Panc1 (cell line): ENCODE measurements at regions not wholly inside any gene's neighbourhood (a gene's known extent, or its start where the extent isn't known, plus 50 kb on each side); places are given as distances from the start of the nearest gene placed in this dataset.
"Not testable (repeated sequence)": the region's sequence is repeated elsewhere in the genome, so short reads cannot be mapped to it uniquely, and the experiment has no call there.

ENCODE experiments used
- ATAC-seq: fragments of 200-7000 bp; cut with Tn5 transposase; 2 replicates; pipeline ENCODE4 v1.9.1; 2020; ENCODE audit warnings: mild to moderate bottlenecking, moderate library complexity
- BruUV-seq: library from RNA; stranded (reverse); fragments of 400-500 nt; replicated peaks from 2 replicates; lab custom pipeline; 2021; lab: Mats Ljungman, UMichigan
- CTCF ChIA-PET: fragments of 300-600 bp; sonication (Branson Sonifier 250); formaldehyde crosslinking; loops from one replicate; lab custom pipeline; 2022; ENCODE audit warnings: antibody characterized with exemption; lab: Charles Lee
- POLR2A ChIA-PET: fragments of 300-600 bp; sonication (Branson Sonifier 250); formaldehyde crosslinking; loops from one replicate; lab custom pipeline; 2022; ENCODE audit warnings: antibody characterized with exemption; lab: Charles Lee
- DNase-seq: peaks from one replicate; pipeline ENCODE4 v3.0.0-alpha.2; 2010; ENCODE audit warnings: low read depth, low spot score
- H3K27ac ChIP-seq: 2 replicates; pipeline ENCODE4 v1.5.1; 2011; ENCODE audit warnings: mild to moderate bottlenecking, low read length, inconsistent platforms
- H3K27me3 ChIP-seq: fragments of 200-500 bp; sonication (Bioruptor generic); 2 replicates; pipeline ENCODE4 v1.6.0; 2014; ENCODE audit warnings: low read length, inconsistent platforms; ENCODE audit not compliant: control insufficient read depth, insufficient read depth
- H3K36me3 ChIP-seq: fragments of 200-500 bp; sonication (Bioruptor generic); 2 replicates; pipeline ENCODE4 v1.5.1; 2014; ENCODE audit warnings: inconsistent platforms, mild to moderate bottlenecking, low read length, moderate library complexity; ENCODE audit not compliant: control insufficient read depth, insufficient read depth
- H3K4me1 ChIP-seq: 2 replicates; pipeline ENCODE4 v1.5.1; 2011; ENCODE audit warnings: inconsistent platforms, mild to moderate bottlenecking, low read length, moderate library complexity; ENCODE audit not compliant: control insufficient read depth, insufficient read depth
- H3K4me3 ChIP-seq, 2 experiments: 2 replicates each; pipeline ENCODE4 v1.5.1; 2011 to 2012; ENCODE audit warnings: low read depth in 2 of 2, low read length in 2 of 2, mild to moderate bottlenecking in 2 of 2, inconsistent platforms in 1 of 2, moderate library complexity in 1 of 2
- H3K9me3 ChIP-seq: fragments of 200-500 bp; sonication (Bioruptor generic); 2 replicates; pipeline ENCODE4 v1.5.1; 2014; ENCODE audit warnings: low read depth, mild to moderate bottlenecking, inconsistent platforms, low read length, moderate library complexity; ENCODE audit not compliant: control insufficient read depth, insufficient read depth
- CTCF ChIP-seq: fragments of 450-650 bp; IDR thresholded peaks from 2 replicates; pipeline ENCODE4 v1.5.1; 2017; ENCODE audit warnings: mild to moderate bottlenecking
- POLR2AphosphoS5 ChIP-seq: IDR thresholded peaks from 2 replicates; pipeline ENCODE4 v1.6.1; 2012; ENCODE audit warnings: mild to moderate bottlenecking, low read depth, low read length, moderate library complexity
- SIN3A ChIP-seq: IDR thresholded peaks from 2 replicates; pipeline ENCODE4 v1.6.1; 2012; ENCODE audit warnings: low read depth, mild to moderate bottlenecking, low read length, moderate library complexity, borderline replicate concordance; ENCODE audit not compliant: insufficient read depth
- TCF7L2 ChIP-seq: IDR thresholded peaks from 2 replicates; pipeline ENCODE4 v1.6.1; 2011; ENCODE audit warnings: mild to moderate bottlenecking, low read depth, low read length, inconsistent platforms
- in situ Hi-C: cut with HindIII; loops from 2 replicates; pipeline ENCODE4 v1.10.0; 2016; ENCODE audit warnings: low sequenced_read_pairs, low pct_unique_long_range_greater_than_20kb
- intact Hi-C: fragments of 100-400 bp; cut with micrococcal nuclease; formaldehyde crosslinking; loops from one replicate; pipeline ENCODE4 v1.10.0; 2022; ENCODE audit not compliant: unreplicated experiment
- TF ChIP-seq, protein P1 (sequence below), 2 experiments: IDR thresholded peaks; 2 replicates each; pipeline ENCODE4 v1.6.1; 2011 to 2012; ENCODE audit warnings: low read depth in 2 of 2, control low read depth in 1 of 2, low read length in 1 of 2, mild to moderate bottlenecking in 1 of 2, moderate library complexity in 1 of 2; ENCODE audit not compliant: insufficient read depth in 1 of 2

DNA sequence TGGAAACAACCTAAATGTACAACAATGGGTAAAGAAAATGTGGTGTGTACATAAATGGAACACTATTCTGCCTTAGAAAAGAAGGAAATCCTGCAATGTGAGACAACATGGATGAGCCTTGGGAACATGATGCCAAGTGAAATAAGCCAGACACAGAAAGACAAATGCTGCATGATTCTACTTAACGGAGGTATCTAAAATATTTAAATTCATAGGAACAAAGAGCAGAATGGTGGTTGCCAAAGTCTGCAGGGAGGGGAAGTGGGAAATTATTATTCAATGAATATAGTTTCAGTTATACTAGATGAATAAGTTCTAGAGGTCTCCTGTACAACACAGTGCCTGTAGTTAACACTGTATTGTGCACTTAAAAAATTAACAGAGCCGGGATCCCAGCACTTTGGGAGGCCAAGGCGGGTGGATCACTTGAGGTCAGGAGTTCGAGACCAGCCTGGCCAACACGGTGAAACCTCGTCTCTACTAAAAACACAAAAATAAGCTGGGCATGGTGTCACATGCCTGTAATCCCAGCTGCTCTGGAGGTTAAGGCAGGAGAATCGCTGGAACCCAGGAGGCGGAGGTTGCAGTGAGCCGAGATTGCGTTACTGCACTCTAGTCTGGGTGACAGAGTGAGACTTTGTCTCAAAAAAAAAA is 71.4 kb upstream of the SNX9 start:
- ChIA-PET POLR2A (no interaction called here), CTCF (no interaction called here)
- BruUV-seq, result no TSS peak
- Histone ChIP-seq H3K9me3 (no peaks in the 10 kb centered on the region; the same call in 1 of the 2 replicates), H3K27me3 (no peaks in the 10 kb centered on the region), H3K36me3 (no peaks in the 10 kb centered on the region), H3K4me3 (no peak overlapping the region), H3K27ac (no peak overlapping the region), H3K4me1 (peaks cover 10% of the 10 kb centered on the region)
- TF ChIP-seq TCF7L2, result no peak
- TF ChIP-seq, protein P1, sequence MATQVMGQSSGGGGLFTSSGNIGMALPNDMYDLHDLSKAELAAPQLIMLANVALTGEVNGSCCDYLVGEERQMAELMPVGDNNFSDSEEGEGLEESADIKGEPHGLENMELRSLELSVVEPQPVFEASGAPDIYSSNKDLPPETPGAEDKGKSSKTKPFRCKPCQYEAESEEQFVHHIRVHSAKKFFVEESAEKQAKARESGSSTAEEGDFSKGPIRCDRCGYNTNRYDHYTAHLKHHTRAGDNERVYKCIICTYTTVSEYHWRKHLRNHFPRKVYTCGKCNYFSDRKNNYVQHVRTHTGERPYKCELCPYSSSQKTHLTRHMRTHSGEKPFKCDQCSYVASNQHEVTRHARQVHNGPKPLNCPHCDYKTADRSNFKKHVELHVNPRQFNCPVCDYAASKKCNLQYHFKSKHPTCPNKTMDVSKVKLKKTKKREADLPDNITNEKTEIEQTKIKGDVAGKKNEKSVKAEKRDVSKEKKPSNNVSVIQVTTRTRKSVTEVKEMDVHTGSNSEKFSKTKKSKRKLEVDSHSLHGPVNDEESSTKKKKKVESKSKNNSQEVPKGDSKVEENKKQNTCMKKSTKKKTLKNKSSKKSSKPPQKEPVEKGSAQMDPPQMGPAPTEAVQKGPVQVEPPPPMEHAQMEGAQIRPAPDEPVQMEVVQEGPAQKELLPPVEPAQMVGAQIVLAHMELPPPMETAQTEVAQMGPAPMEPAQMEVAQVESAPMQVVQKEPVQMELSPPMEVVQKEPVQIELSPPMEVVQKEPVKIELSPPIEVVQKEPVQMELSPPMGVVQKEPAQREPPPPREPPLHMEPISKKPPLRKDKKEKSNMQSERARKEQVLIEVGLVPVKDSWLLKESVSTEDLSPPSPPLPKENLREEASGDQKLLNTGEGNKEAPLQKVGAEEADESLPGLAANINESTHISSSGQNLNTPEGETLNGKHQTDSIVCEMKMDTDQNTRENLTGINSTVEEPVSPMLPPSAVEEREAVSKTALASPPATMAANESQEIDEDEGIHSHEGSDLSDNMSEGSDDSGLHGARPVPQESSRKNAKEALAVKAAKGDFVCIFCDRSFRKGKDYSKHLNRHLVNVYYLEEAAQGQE (IDR thresholded peaks at IDR 0.05; ENCODE audit: insufficient read depth in 1 of 2, low read depth in 2 of 2, low read length in 1 of 2), result no peak
- no peak for TF ChIP-seq SIN3A
- TF ChIP-seq POLR2AphosphoS5, result no peak
- TF ChIP-seq CTCF, result no peak
- in situ Hi-C loops, result loop anchor here (25.0 kb wide), 1 partner anchor 111 kb away; no protein-coding TSS in a partner anchor
- DNase-seq (no peak), ATAC-seq (no peak)
- intact Hi-C loops, result no loop called here

DNA sequence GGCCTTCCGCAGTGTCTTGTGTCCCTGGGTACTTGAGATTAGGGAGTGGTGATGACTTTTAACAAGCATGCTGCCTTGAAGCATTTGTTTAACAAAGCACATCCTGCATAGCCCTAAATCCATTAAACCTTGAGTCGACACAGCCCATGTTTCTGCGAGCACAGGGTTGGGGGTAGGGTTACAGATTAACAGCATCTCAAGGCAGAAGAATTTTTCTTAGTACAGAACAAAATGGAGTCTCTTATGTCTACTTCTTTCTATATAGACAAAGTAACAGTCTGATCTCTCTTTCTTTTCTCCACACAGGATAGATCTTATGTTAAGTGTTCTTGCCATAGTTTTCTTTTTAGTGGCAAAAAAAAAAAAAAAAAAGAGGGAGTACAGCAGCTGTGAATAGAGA is 70.2 kb upstream of the SNX9 start:
- H3K4me3 ChIP-seq, intact Hi-C loops, POLR2A ChIA-PET, H3K27me3 ChIP-seq, ATAC-seq, BruUV-seq, H3K27ac ChIP-seq, H3K9me3 ChIP-seq, H3K36me3 ChIP-seq, CTCF ChIA-PET, DNase-seq: not testable (repeated sequence)
- H3K4me1 ChIP-seq, result peaks cover 19% of the 10 kb centered on the region
- in situ Hi-C loops, result loop anchor here (25.0 kb wide), 1 partner anchor 109 kb away; no protein-coding TSS in a partner anchor

DNA sequence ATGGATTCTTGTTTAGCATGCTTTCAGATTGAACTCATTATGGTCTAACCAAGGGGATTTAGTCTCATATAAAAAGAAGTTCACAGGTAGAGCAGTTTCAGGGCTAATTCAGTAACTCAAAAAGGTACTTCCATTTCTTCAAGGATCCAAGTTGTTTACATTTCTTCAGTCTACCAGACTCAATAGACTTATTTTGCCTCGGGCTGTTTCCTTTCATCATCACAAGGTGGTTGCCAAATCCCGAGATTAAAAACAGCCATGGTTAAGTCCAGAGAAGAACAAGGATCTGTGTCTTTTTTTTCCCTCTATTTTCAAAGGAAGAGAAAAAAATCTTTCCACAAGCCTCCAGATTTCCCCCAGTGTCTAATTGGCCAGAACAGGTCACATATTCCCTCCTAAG is 69.8 kb upstream of the SNX9 start:
- H3K27ac ChIP-seq, result no peak overlapping the region
- peaks cover 19% of the 10 kb centered on the region for H3K4me1 ChIP-seq
- no peaks in the 10 kb centered on the region; the same call in 1 of the 2 replicates for H3K9me3 ChIP-seq
- DNase-seq, result no peak
- no peak for ATAC-seq
- in situ Hi-C loops (loop anchor here (25.0 kb wide), 1 partner anchor 109 kb away; no protein-coding TSS in a partner anchor), intact Hi-C loops (no loop called here)
- H3K27me3 ChIP-seq, result no peaks in the 10 kb centered on the region
- ChIA-PET CTCF (no interaction called here), POLR2A (no interaction called here)
- no peaks in the 10 kb centered on the region for H3K36me3 ChIP-seq
- no TSS peak for BruUV-seq
- TF ChIP-seq TCF7L2 (no peak), POLR2AphosphoS5 (no peak), CTCF (no peak), SIN3A (no peak)
- TF ChIP-seq, protein P1 (IDR thresholded peaks at IDR 0.05; ENCODE audit: insufficient read depth in 1 of 2, low read depth in 2 of 2, low read length in 1 of 2), result no peak
- H3K4me3 ChIP-seq, result no peak overlapping the region
